DND-41 (cell line): ENCODE measurements at regions not wholly inside any gene's neighbourhood (a gene's known extent, or its start where the extent isn't known, plus 50 kb on each side); places are given as distances from the start of the nearest gene placed in this dataset.

ENCODE experiments used
- ATAC-seq: fragments of 200-7000 bp; cut with Tn5 transposase; 3 replicates; pipeline ENCODE4 v1.9.1; 2021; ENCODE audit warnings: low read depth; ENCODE audit not compliant: insufficient read depth
- DNase-seq: peaks from one replicate; pipeline ENCODE4 v3.0.0-alpha.2; 2020
- H2AFZ ChIP-seq: 2 replicates; pipeline ENCODE4 v1.6.0; 2012; ENCODE audit warnings: low read depth, low read length
- H3K27ac ChIP-seq: 2 replicates; pipeline ENCODE4 v1.5.1; 2012; ENCODE audit warnings: low read length, inconsistent platforms
- H3K27me3 ChIP-seq: fragments of 200-600 bp; sonication (generic); 2 replicates; pipeline ENCODE4 v1.6.0; 2012; ENCODE audit warnings: low read length, mild to moderate bottlenecking, inconsistent platforms; ENCODE audit not compliant: insufficient read depth, poor library complexity
- H3K36me3 ChIP-seq: 2 replicates; pipeline ENCODE4 v1.5.1; 2012; ENCODE audit warnings: low read length, inconsistent platforms; ENCODE audit not compliant: insufficient read depth
- H3K4me1 ChIP-seq: 2 replicates; pipeline ENCODE4 v1.5.1; 2012; ENCODE audit warnings: mild to moderate bottlenecking, low read length; ENCODE audit not compliant: insufficient read depth
- H3K4me2 ChIP-seq: 2 replicates; pipeline ENCODE4 v1.6.0; 2012; ENCODE audit warnings: mild to moderate bottlenecking, moderate library complexity, low read length, inconsistent platforms; ENCODE audit not compliant: insufficient read depth
- H3K4me3 ChIP-seq, 2 experiments: fragments of 200-600 bp in 1 of 2; shearing (Covaris generic) in 1 of 2; 2 replicates each; pipeline ENCODE4 v1.5.1; 2012 to 2016; ENCODE audit warnings: inconsistent platforms in 2 of 2, low read length in 2 of 2, mild to moderate bottlenecking in 2 of 2, low read depth in 1 of 2, moderate library complexity in 1 of 2
- H3K79me2 ChIP-seq: 2 replicates; pipeline ENCODE4 v1.6.0; 2012; ENCODE audit warnings: low read length, inconsistent platforms; ENCODE audit not compliant: insufficient read depth
- H3K9ac ChIP-seq: 2 replicates; pipeline ENCODE4 v1.6.0; 2012; ENCODE audit warnings: low read depth, mild to moderate bottlenecking, inconsistent platforms, low read length, moderate library complexity
- H3K9me3 ChIP-seq: 2 replicates; pipeline ENCODE4 v1.5.1; 2012; ENCODE audit warnings: low read length, moderate library complexity, mild to moderate bottlenecking, inconsistent platforms; ENCODE audit not compliant: insufficient read depth, severe bottlenecking
- H4K20me1 ChIP-seq: 2 replicates; pipeline ENCODE4 v1.6.0; 2012; ENCODE audit warnings: low read length; ENCODE audit not compliant: insufficient read depth
- CTCF ChIP-seq: IDR thresholded peaks from 2 replicates; pipeline ENCODE4 v1.5.1; 2012; ENCODE audit warnings: borderline replicate concordance, low read length, moderate library complexity, mild to moderate bottlenecking; ENCODE audit not compliant: poor library complexity, severe bottlenecking; ENCODE audit errors: extremely low read depth
- EZH2 ChIP-seq: IDR thresholded peaks from 3 replicates; pipeline ENCODE4 v1.6.1; 2012; ENCODE audit warnings: borderline replicate concordance, low read depth, mild to moderate bottlenecking, moderate library complexity, low read length, inconsistent platforms; ENCODE audit not compliant: severe bottlenecking

GRCh38 chr21:43343992-43344886 lies 82.7 kb downstream of the SIK1 start:
- ATAC-seq (no peak), DNase-seq (no peak)
- Histone ChIP-seq H3K27me3 (no peaks in the 10 kb centered on the region), H3K9ac (no peak overlapping the region), H3K4me2 (no peak overlapping the region), H3K4me1 (peaks cover 11% of the 10 kb centered on the region), H3K9me3 (no peaks in the 10 kb centered on the region), H4K20me1 (no peaks in the 10 kb centered on the region; the same call in 1 of the 2 replicates), H3K27ac (no peak overlapping the region), H3K79me2 (no peaks in the 10 kb centered on the region), H2AFZ (no peak overlapping the region), H3K4me3 (no peak overlapping the region), H3K36me3 (no peaks in the 10 kb centered on the region)
- TF ChIP-seq EZH2 (no peak), CTCF (no peak)

GRCh38 chr21:43343095-43343991 lies 83.6 kb downstream of the SIK1 start:
- H4K20me1 ChIP-seq, result no peaks in the 10 kb centered on the region; the same call in 1 of the 2 replicates
- H3K4me3 ChIP-seq, result no peak overlapping the region
- no peak overlapping the region for H3K4me2 ChIP-seq
- no peak overlapping the region for H3K9ac ChIP-seq
- no peak overlapping the region for H3K27ac ChIP-seq
- no peak for TF ChIP-seq EZH2
- TF ChIP-seq CTCF, result no peak
- ATAC-seq (no peak), DNase-seq (no peak)
- H3K4me1 ChIP-seq, result peaks cover 11% of the 10 kb centered on the region
- H3K9me3 ChIP-seq, result no peaks in the 10 kb centered on the region
- H3K79me2 ChIP-seq, result no peaks in the 10 kb centered on the region
- no peak overlapping the region for H2AFZ ChIP-seq
- H3K27me3 ChIP-seq, result no peaks in the 10 kb centered on the region
- no peaks in the 10 kb centered on the region for H3K36me3 ChIP-seq

- peaks cover 11% of the 10 kb centered on the region for H3K4me1 ChIP-seq
- TF ChIP-seq CTCF (no peak), EZH2 (no peak)
- DNase-seq, result no peak
- H3K4me2 ChIP-seq, result no peak overlapping the region
- H4K20me1 ChIP-seq, result no peaks in the 10 kb centered on the region; the same call in 1 of the 2 replicates
- no peaks in the 10 kb centered on the region for H3K36me3 ChIP-seq
- no peak overlapping the region for H3K27ac ChIP-seq
- H3K27me3 ChIP-seq, result no peaks in the 10 kb centered on the region
- ATAC-seq, result no peak
- no peaks in the 10 kb centered on the region for H3K79me2 ChIP-seq
- H3K9me3 ChIP-seq, result no peaks in the 10 kb centered on the region
- no peak overlapping the region for H3K4me3 ChIP-seq
- no peak overlapping the region for H2AFZ ChIP-seq
- no peak overlapping the region for H3K9ac ChIP-seq
These were observed 84.5 kb downstream of the SIK1 start for GRCh38 chr21:43342301-43342881.
